NB4 (cell line): ENCODE measurements at regions not wholly inside any gene's neighbourhood (a gene's known extent, or its start where the extent isn't known, plus 50 kb on each side); places are given as distances from the start of the nearest gene placed in this dataset.

ENCODE experiments used
- CTCF ChIP-seq: IDR thresholded peaks from one replicate; pipeline ENCODE4 v1.5.1; 2012; ENCODE audit warnings: low read depth, low read length
- POLR2A ChIP-seq: IDR thresholded peaks from 2 replicates; pipeline ENCODE4 v1.6.1; 2011; ENCODE audit warnings: mild to moderate bottlenecking; ENCODE audit not compliant: insufficient read length; ENCODE audit errors: extremely low read depth

- TF ChIP-seq CTCF (no peak), POLR2A (no peak)
Observed at GRCh38 chr7:68676813-68677535, 921.3 kb upstream of the AUTS2 start.
